ENCODE measurements at regions not wholly inside any gene's neighbourhood (a gene's known extent, or its start where the extent isn't known, plus 50 kb on each side); places are given as distances from the start of the nearest gene placed in this dataset.

DNA sequence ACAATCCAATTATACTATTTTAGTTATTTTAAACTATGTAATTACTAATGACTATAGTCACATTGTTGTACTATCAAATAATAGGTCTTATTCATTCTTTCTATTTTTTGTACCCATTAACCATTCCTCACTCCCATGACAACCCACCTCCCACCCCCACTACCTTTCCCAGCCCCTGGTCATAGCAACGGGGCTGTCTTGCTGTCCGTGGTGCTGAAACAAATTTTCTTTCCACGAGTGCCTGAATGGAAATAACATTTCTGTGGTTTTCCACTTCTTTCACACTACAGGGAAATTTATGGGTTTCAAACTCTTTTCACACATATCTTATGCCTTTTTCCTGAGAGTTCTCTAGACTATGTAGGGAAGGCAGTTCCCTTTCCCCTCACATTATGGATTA, 326.6 kb downstream of the PHKB start:
- Histone ChIP-seq H3K9me3 (replicated peaks; ENCODE audit: control insufficient read depth, insufficient read depth, low read depth, low read length) (0 out of 2 replicates have a peak, but pooled peaks cover 1% of the 10 kb centered on the region), H4K20me1 (replicated peaks; ENCODE audit: control insufficient read depth, insufficient read depth, low read length) (no peaks in the 10 kb centered on the region), H3K79me2 (ENCODE audit: control insufficient read depth, insufficient read depth, low read length) (no peaks in the 10 kb centered on the region), H3K4me3 (no peak overlapping the region), H3K9me1 (ENCODE audit: control insufficient read depth, insufficient read depth, low read length) (no peaks in the 10 kb centered on the region), H3K4me2 (ENCODE audit: insufficient read depth, low read length) (no peak overlapping the region), H3K9ac (ENCODE audit: insufficient read depth in 1 of 2, low read depth in 2 of 2, low read length in 2 of 2) (no peak overlapping the region), H3K27me3 (ENCODE audit: control insufficient read depth in 2 of 2, insufficient read depth in 2 of 2, low read length in 2 of 2) (peaks cover 0 to 4% of the 10 kb centered on the region in 2 experiments; a peak in 1 of 5 replicates), H3K4me1 (replicated peaks in 1 of 2; ENCODE audit: control insufficient read depth in 2 of 2, insufficient read depth in 2 of 2, low read length in 2 of 2) (no peaks in the 10 kb centered on the region), H3K27ac (ENCODE audit: extremely low read depth, low read depth, low read length) (no peak overlapping the region), H2AFZ (ENCODE audit: low read depth, low read length) (no peak overlapping the region), H3K36me3 (ENCODE audit: control insufficient read depth, insufficient read depth, low read length) (no peaks in the 10 kb centered on the region)
- ChIA-PET CTCF (ENCODE audit: low intra/inter-chr PET ratio) (no interaction called here), POLR2A (interaction anchor here (0.8 kb wide), 1 partner anchor 716 kb away, joined by 4 read pairs; no protein-coding TSS in a partner anchor)
- in situ Hi-C loops (cut with MboI) (no loop called here), intact Hi-C loops (cut with micrococcal nuclease) (loop anchor here (10.0 kb wide), 1 partner anchor 63 kb away; no protein-coding TSS in a partner anchor)
- FAIRE-seq: no peak
- DNase-seq (ENCODE audit: extremely low read depth in 1 of 4, low spot score in 3 of 4): peak in 1 of 4 experiments; percentile 5
- no TSS peak for BruUV-seq (replicated peaks)
- no peak for ATAC-seq
- TF ChIP-seq MIER1 (IDR thresholded peaks at IDR 0.05; ENCODE audit: low read depth): peak; percentile 86
- TF ChIP-seq EHMT2 (IDR thresholded peaks at IDR 0.05): peak; percentile 92
- no peak for TF ChIP-seq ARHGAP35 (IDR thresholded peaks at IDR 0.05; ENCODE audit: partially characterized antibody)
- TF ChIP-seq ZNF175 (CRISPR knock-in tag; IDR thresholded peaks at IDR 0.05; ENCODE audit: low read depth): no peak
- TF ChIP-seq, protein P1, sequence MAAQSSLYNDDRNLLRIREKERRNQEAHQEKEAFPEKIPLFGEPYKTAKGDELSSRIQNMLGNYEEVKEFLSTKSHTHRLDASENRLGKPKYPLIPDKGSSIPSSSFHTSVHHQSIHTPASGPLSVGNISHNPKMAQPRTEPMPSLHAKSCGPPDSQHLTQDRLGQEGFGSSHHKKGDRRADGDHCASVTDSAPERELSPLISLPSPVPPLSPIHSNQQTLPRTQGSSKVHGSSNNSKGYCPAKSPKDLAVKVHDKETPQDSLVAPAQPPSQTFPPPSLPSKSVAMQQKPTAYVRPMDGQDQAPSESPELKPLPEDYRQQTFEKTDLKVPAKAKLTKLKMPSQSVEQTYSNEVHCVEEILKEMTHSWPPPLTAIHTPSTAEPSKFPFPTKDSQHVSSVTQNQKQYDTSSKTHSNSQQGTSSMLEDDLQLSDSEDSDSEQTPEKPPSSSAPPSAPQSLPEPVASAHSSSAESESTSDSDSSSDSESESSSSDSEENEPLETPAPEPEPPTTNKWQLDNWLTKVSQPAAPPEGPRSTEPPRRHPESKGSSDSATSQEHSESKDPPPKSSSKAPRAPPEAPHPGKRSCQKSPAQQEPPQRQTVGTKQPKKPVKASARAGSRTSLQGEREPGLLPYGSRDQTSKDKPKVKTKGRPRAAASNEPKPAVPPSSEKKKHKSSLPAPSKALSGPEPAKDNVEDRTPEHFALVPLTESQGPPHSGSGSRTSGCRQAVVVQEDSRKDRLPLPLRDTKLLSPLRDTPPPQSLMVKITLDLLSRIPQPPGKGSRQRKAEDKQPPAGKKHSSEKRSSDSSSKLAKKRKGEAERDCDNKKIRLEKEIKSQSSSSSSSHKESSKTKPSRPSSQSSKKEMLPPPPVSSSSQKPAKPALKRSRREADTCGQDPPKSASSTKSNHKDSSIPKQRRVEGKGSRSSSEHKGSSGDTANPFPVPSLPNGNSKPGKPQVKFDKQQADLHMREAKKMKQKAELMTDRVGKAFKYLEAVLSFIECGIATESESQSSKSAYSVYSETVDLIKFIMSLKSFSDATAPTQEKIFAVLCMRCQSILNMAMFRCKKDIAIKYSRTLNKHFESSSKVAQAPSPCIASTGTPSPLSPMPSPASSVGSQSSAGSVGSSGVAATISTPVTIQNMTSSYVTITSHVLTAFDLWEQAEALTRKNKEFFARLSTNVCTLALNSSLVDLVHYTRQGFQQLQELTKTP (IDR thresholded peaks at IDR 0.05; ENCODE audit: low read depth in 1 of 2, partially characterized antibody in 2 of 2): peak in 1 of 2 experiments; percentile 28
- TF ChIP-seq NFE2L1 (tag; IDR thresholded peaks at IDR 0.05; ENCODE audit: borderline replicate concordance, low read depth): no peak
- TF ChIP-seq, protein P2, sequence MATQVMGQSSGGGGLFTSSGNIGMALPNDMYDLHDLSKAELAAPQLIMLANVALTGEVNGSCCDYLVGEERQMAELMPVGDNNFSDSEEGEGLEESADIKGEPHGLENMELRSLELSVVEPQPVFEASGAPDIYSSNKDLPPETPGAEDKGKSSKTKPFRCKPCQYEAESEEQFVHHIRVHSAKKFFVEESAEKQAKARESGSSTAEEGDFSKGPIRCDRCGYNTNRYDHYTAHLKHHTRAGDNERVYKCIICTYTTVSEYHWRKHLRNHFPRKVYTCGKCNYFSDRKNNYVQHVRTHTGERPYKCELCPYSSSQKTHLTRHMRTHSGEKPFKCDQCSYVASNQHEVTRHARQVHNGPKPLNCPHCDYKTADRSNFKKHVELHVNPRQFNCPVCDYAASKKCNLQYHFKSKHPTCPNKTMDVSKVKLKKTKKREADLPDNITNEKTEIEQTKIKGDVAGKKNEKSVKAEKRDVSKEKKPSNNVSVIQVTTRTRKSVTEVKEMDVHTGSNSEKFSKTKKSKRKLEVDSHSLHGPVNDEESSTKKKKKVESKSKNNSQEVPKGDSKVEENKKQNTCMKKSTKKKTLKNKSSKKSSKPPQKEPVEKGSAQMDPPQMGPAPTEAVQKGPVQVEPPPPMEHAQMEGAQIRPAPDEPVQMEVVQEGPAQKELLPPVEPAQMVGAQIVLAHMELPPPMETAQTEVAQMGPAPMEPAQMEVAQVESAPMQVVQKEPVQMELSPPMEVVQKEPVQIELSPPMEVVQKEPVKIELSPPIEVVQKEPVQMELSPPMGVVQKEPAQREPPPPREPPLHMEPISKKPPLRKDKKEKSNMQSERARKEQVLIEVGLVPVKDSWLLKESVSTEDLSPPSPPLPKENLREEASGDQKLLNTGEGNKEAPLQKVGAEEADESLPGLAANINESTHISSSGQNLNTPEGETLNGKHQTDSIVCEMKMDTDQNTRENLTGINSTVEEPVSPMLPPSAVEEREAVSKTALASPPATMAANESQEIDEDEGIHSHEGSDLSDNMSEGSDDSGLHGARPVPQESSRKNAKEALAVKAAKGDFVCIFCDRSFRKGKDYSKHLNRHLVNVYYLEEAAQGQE (IDR thresholded peaks at IDR 0.05; ENCODE audit: borderline replicate concordance): peak; percentile 95
- TF ChIP-seq, protein P2 (CRISPR knock-in tag; IDR thresholded peaks at IDR 0.05; ENCODE audit: low read depth): peak; percentile 72; the same call in 1 of the 2 replicates
- 0% methylated on average over 3 of the region's 3 CpGs for WGBS (ENCODE audit: insufficient coverage, low coverage, missing lambda C conversion rate)
